Naive thymus-derived CD4-positive, alpha-beta T cell (primary cell): ENCODE measurements at regions not wholly inside any gene's neighbourhood (a gene's known extent, or its start where the extent isn't known, plus 50 kb on each side); places are given as distances from the start of the nearest gene placed in this dataset.
"Not testable (repeated sequence)": the region's sequence is repeated elsewhere in the genome, so short reads cannot be mapped to it uniquely, and the experiment has no call there.

ENCODE experiments used
- ATAC-seq: fragments of 150-1000 bp; cut with Tn5 transposase; 2 replicates; pipeline ENCODE4 v1.10.0; 2021; ENCODE audit warnings: mild to moderate bottlenecking, moderate library complexity
- CTCF ChIA-PET: fragments of 350-600 bp; sonication (Branson Sonifier 250); formaldehyde crosslinking; loops from one replicate; lab custom pipeline; 2021; ENCODE audit warnings: antibody characterized with exemption; lab: Charles Lee
- POLR2A ChIA-PET: fragments of 350-600 bp; sonication (Branson Sonifier 250); formaldehyde crosslinking; loops from one replicate; lab custom pipeline; 2021; ENCODE audit warnings: antibody characterized with exemption, inconsistent platforms; lab: Charles Lee
- DNase-seq, 9 donors: peaks; one replicate each; pipeline versions ENCODE4 v3.0.0 to v3.0.0-alpha.2; 2020 to 2022; ENCODE audit warnings: mixed read lengths in 1 of 9
- H3K27ac ChIP-seq: one replicate; pipeline ENCODE4 v1.7.0; 2013; ENCODE audit warnings: mild to moderate bottlenecking, low read depth, low read length, moderate library complexity
- H3K27me3 ChIP-seq, 2 donors: one replicate each; pipeline ENCODE4 v1.7.0; 2013; ENCODE audit warnings: low read length in 2 of 2, mild to moderate bottlenecking in 2 of 2, moderate library complexity in 2 of 2; ENCODE audit not compliant: control insufficient read depth in 2 of 2, insufficient read depth in 2 of 2
- H3K36me3 ChIP-seq, 3 experiments: 1 replicate in 2 of 3; 2 replicates in 1 of 3; pipeline ENCODE4 v1.7.0; 2013; ENCODE audit warnings: low read length in 3 of 3, mild to moderate bottlenecking in 3 of 3, moderate library complexity in 1 of 3; ENCODE audit not compliant: insufficient read depth in 3 of 3, control insufficient read depth in 2 of 3
- H3K4me1 ChIP-seq, 2 donors: one replicate each; pipeline ENCODE4 v1.7.0; 2013; ENCODE audit warnings: low read length in 2 of 2, mild to moderate bottlenecking in 2 of 2, moderate library complexity in 1 of 2; ENCODE audit not compliant: control insufficient read depth in 2 of 2, insufficient read depth in 2 of 2
- H3K4me3 ChIP-seq: 2 replicates; pipeline ENCODE4 v1.7.0; 2013; ENCODE audit warnings: mild to moderate bottlenecking, low read length
- H3K9me3 ChIP-seq, 3 experiments: 1 replicate in 2 of 3; 2 replicates in 1 of 3; pipeline ENCODE4 v1.7.0; 2013; ENCODE audit warnings: low read length in 3 of 3; ENCODE audit not compliant: control insufficient read depth in 2 of 3
- H3K27ac Mint-ChIP-seq, 9 donors: one replicate each; pipeline ENCODE4 v1.8.0; 2020 to 2022; ENCODE audit warnings: mixed read lengths in 9 of 9, mild to moderate bottlenecking in 8 of 9, moderate library complexity in 5 of 9, inconsistent platforms in 2 of 9
- H3K27me3 Mint-ChIP-seq, 5 donors: one replicate each; pipeline ENCODE4 v1.8.0; 2021 to 2022; ENCODE audit warnings: mixed read lengths in 5 of 5, mild to moderate bottlenecking in 1 of 5
- H3K36me3 Mint-ChIP-seq, 5 donors: one replicate each; pipeline ENCODE4 v1.8.0; 2020 to 2022; ENCODE audit warnings: mixed read lengths in 5 of 5, mild to moderate bottlenecking in 3 of 5, inconsistent platforms in 1 of 5
- H3K4me1 Mint-ChIP-seq, 7 donors: one replicate each; pipeline ENCODE4 v1.8.0; 2020 to 2022; ENCODE audit warnings: mixed read lengths in 7 of 7, mild to moderate bottlenecking in 3 of 7, inconsistent platforms in 1 of 7
- H3K4me3 Mint-ChIP-seq, 10 donors: one replicate each; pipeline ENCODE4 v1.8.0; 2020 to 2022; ENCODE audit warnings: mild to moderate bottlenecking in 10 of 10, mixed read lengths in 10 of 10, moderate library complexity in 6 of 10, inconsistent platforms in 2 of 10
- H3K9me3 Mint-ChIP-seq, 11 donors: one replicate each; pipeline ENCODE4 v1.8.0; 2020 to 2022; ENCODE audit warnings: mixed read lengths in 11 of 11, mild to moderate bottlenecking in 4 of 11, inconsistent platforms in 1 of 11, moderate library complexity in 1 of 11
- intact Hi-C, 2 donors: fragments of 100-400 bp; cut with micrococcal nuclease; formaldehyde crosslinking; loops; one replicate each; pipeline ENCODE4 v1.15.1; 2023

DNA sequence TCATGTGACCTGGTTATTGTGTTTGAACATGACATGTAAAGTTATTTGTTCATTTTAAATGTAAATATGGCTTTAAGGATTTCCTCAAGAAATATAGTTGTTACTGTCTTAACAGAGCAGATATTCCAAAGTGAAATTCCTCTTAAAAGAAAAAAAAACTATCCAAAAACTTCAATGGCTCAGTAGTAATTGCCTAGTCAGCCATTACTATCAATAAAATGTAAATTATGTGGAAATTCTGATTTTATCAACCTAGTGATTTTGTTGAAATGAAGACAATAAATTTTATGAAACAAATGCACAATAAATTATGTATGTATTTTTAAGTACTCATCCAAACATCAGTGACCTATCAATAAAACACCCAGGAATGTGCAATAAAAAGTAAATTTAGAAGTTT lies 463.3 kb downstream of the TENT5A start:
- ATAC-seq = no peak

GRCh38 chr6:81265106-81265505 lies 487.4 kb downstream of the TENT5A start:
- H3K27me3 ChIP-seq = no peaks in the 10 kb centered on the region
- H3K27me3 Mint-ChIP-seq = no peaks in the 10 kb centered on the region

More for the DNA sequence above, 463.3 kb downstream of the TENT5A start:
- intact Hi-C loops = no loop called here
- Histone ChIP-seq H3K9me3 (no peaks in the 10 kb centered on the region), H3K27me3 (no peaks in the 10 kb centered on the region), H3K36me3 (no peaks in the 10 kb centered on the region), H3K4me3 (no peak overlapping the region), H3K27ac (no peak overlapping the region), H3K4me1 (no peaks in the 10 kb centered on the region)
- no peak overlapping the region for H3K27ac Mint-ChIP-seq
- no peaks in the 10 kb centered on the region for H3K4me1 Mint-ChIP-seq
- no peak for DNase-seq
- no peaks in the 10 kb centered on the region for H3K36me3 Mint-ChIP-seq
- no peaks in the 10 kb centered on the region for H3K27me3 Mint-ChIP-seq
- POLR2A ChIA-PET = no interaction called here
- H3K4me3 Mint-ChIP-seq = no peak overlapping the region
- H3K9me3 Mint-ChIP-seq = peaks cover 0 to 5% (median 0%) of the 10 kb centered on the region in 11 donors
- CTCF ChIA-PET = no interaction called here

DNA sequence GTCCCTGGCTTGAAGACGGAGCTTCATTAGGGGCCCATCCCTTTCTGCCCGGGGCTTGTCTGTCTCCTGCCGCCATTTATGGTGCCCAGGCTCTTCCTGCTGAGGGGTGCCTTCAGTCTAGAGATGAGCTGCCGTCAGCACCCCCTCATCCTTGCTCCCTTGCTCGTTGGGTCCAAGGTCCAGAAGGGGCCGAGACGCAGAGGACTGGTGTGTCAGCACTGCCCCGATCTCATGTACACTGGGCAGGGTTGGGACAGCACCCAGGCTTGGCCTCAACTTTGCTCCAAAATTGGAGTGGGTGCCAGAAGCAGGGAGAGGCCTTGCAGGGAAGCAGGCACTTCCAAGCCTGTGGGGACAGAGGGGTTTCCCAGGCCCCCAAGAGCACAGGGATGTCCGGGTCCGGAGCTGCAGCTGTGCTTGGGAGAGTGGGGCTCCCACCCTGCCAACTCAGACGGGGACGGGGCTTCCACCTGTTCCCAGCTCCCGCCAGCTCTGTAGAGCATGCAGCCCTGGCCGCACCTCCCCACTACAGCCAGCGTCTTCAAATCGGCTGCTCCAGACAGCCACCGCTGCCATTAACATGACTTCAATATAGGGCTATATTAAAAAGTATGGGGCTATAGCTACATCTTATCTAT lies 488.8 kb downstream of the TENT5A start:
- Mint-ChIP-seq H3K9me3 (peaks cover 0 to 5% (median 0%) of the 10 kb centered on the region in 11 donors), H3K27ac (no peak overlapping the region), H3K4me3 (no peak overlapping the region), H3K27me3 (no peaks in the 10 kb centered on the region), H3K36me3 (no peaks in the 10 kb centered on the region), H3K4me1 (peaks cover 0 to 2% (median 0%) of the 10 kb centered on the region in 7 donors)
- no peaks in the 10 kb centered on the region for H3K9me3 ChIP-seq
- no peak overlapping the region for H3K4me3 ChIP-seq
- no peaks in the 10 kb centered on the region for H3K4me1 ChIP-seq
- no peak overlapping the region for H3K27ac ChIP-seq
- CTCF ChIA-PET = no interaction called here
- no peaks in the 10 kb centered on the region for H3K36me3 ChIP-seq
- no peaks in the 10 kb centered on the region for H3K27me3 ChIP-seq
- POLR2A ChIA-PET = no interaction called here
- ATAC-seq (no peak), DNase-seq (no peak)
- intact Hi-C loops = no loop called here

More at GRCh38 chr6:81265106-81265505, 487.4 kb downstream of the TENT5A start:
- intact Hi-C loops = no loop called here
- POLR2A ChIA-PET = no interaction called here
- Histone ChIP-seq H3K9me3 (no peaks in the 10 kb centered on the region), H3K4me3 (no peak overlapping the region), H3K27ac (no peak overlapping the region), H3K4me1 (no peaks in the 10 kb centered on the region), H3K36me3 (no peaks in the 10 kb centered on the region)
- H3K9me3 Mint-ChIP-seq = peaks cover 0 to 7% (median 0%) of the 10 kb centered on the region in 11 donors
- peaks cover 0 to 2% (median 0%) of the 10 kb centered on the region in 7 donors for H3K4me1 Mint-ChIP-seq
- H3K27ac Mint-ChIP-seq = no peak overlapping the region
- H3K4me3 Mint-ChIP-seq = no peak overlapping the region
- no peaks in the 10 kb centered on the region for H3K36me3 Mint-ChIP-seq
- ATAC-seq = no peak
- DNase-seq = no peak
- CTCF ChIA-PET = no interaction called here

DNA sequence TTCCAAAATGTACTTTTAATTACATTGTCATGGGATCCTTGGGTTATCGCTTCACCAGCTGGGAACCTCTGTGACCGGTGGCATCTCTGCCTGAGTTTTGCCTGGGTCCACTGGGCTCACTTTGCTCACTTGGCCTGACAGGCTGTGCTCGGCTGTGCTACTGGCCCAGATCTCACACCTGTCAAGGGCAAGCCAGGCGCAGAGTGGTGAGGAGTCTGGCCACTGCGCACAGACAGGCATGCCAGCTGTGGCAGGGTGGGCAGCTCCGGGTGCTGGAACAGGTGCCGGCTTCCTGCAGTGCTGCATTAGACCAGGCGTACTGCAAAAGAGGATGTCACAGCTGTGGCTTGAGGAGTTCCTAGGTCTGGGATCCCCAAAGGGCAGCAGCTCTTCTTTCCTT lies 489.8 kb downstream of the TENT5A start:
- ATAC-seq (no peak), DNase-seq (no peak)
- intact Hi-C loops = no loop called here
- Mint-ChIP-seq H3K27ac (no peak overlapping the region), H3K36me3 (no peaks in the 10 kb centered on the region), H3K4me1 (peaks cover 0 to 2% (median 0%) of the 10 kb centered on the region in 7 donors), H3K27me3 (no peaks in the 10 kb centered on the region), H3K4me3 (no peak overlapping the region), H3K9me3 (peaks cover 0 to 9% (median 0%) of the 10 kb centered on the region in 11 donors)
- no peaks in the 10 kb centered on the region for H3K4me1 ChIP-seq
- H3K27ac ChIP-seq = no peak overlapping the region
- no peaks in the 10 kb centered on the region for H3K27me3 ChIP-seq
- H3K36me3 ChIP-seq = no peaks in the 10 kb centered on the region
- no peaks in the 10 kb centered on the region for H3K9me3 ChIP-seq
- ChIA-PET POLR2A (no interaction called here), CTCF (no interaction called here)
- no peak overlapping the region for H3K4me3 ChIP-seq

GRCh38 chr6:81256223-81256622 lies 496.3 kb downstream of the TENT5A start:
- H3K27ac ChIP-seq, H3K4me1 ChIP-seq, H3K4me3 Mint-ChIP-seq, ATAC-seq, H3K27me3 Mint-ChIP-seq, DNase-seq, intact Hi-C loops, H3K36me3 ChIP-seq, H3K27me3 ChIP-seq, H3K4me3 ChIP-seq, H3K9me3 ChIP-seq, H3K36me3 Mint-ChIP-seq, POLR2A ChIA-PET, H3K4me1 Mint-ChIP-seq, CTCF ChIA-PET, H3K27ac Mint-ChIP-seq: not testable (repeated sequence)
- peaks cover 3 to 28% (median 10%) of the 10 kb centered on the region in 11 donors for H3K9me3 Mint-ChIP-seq

- ChIA-PET POLR2A (no interaction called here), CTCF (no interaction called here)
- no peaks in the 10 kb centered on the region for H3K36me3 ChIP-seq
- ATAC-seq (no peak), DNase-seq (no peak)
- Mint-ChIP-seq H3K4me3 (no peak overlapping the region), H3K36me3 (no peaks in the 10 kb centered on the region), H3K9me3 (peaks cover 3 to 28% (median 10%) of the 10 kb centered on the region in 11 donors), H3K4me1 (no peaks in the 10 kb centered on the region), H3K27ac (no peak overlapping the region), H3K27me3 (no peaks in the 10 kb centered on the region)
- H3K27me3 ChIP-seq = no peaks in the 10 kb centered on the region
- no peaks in the 10 kb centered on the region for H3K9me3 ChIP-seq
- no peak overlapping the region for H3K4me3 ChIP-seq
- no peaks in the 10 kb centered on the region for H3K4me1 ChIP-seq
- H3K27ac ChIP-seq = no peak overlapping the region
- intact Hi-C loops = no loop called here
Measured at GRCh38 chr6:81253821-81254220, 498.7 kb downstream of the TENT5A start.

GRCh38 chr6:81252231-81252630 lies 500.2 kb downstream of the TENT5A start:
- Mint-ChIP-seq H3K36me3 (no peaks in the 10 kb centered on the region), H3K27me3 (no peaks in the 10 kb centered on the region)
- CTCF ChIA-PET = no interaction called here

More at GRCh38 chr6:81252231-81252630, 500.2 kb downstream of the TENT5A start:
- Histone ChIP-seq H3K27me3 (no peaks in the 10 kb centered on the region), H3K9me3 (no peaks in the 10 kb centered on the region), H3K4me3 (no peak overlapping the region), H3K36me3 (no peaks in the 10 kb centered on the region), H3K27ac (no peak overlapping the region), H3K4me1 (no peaks in the 10 kb centered on the region)
- ATAC-seq (no peak), DNase-seq (no peak)
- POLR2A ChIA-PET = no interaction called here
- H3K9me3 Mint-ChIP-seq = peaks cover under 1 to 18% (median 8%) of the 10 kb centered on the region in 11 donors
- H3K4me3 Mint-ChIP-seq = no peak overlapping the region
- H3K27ac Mint-ChIP-seq = no peak overlapping the region
- intact Hi-C loops = no loop called here
- H3K4me1 Mint-ChIP-seq = no peaks in the 10 kb centered on the region
